ENCODE measurements at regions not wholly inside any gene's neighbourhood (a gene's known extent, or its start where the extent isn't known, plus 50 kb on each side); places are given as distances from the start of the nearest gene placed in this dataset.

DNA sequence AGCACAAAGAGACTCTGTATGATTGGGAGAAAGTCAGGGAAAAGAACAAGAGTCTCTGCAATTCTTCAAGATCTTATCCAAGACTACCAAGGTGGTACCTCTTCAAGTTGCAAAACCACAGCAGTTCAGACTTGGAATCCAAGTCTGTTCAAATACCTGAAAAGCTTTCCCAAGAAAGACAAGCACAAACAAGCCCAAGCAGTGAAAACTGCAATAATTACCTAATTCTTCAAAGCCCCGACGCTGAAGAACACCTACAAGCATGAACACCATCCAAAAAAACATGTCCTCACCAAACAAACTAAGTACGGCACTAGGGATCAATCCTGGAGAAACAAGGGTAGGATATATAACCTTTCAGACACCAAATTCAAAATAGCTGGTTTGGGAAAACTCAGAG, 299.3 kb upstream of the ALCAM start:
- TF ChIP-seq CTCF (IDR thresholded peaks at IDR 0.05; ENCODE audit: low read depth, low read length, missing control alignments) = no peak
- H3K4me3 ChIP-seq (ENCODE audit: low read depth, low read length) = no peak overlapping the region
- DNase-seq (ENCODE audit: low read depth) = no peak

DNA sequence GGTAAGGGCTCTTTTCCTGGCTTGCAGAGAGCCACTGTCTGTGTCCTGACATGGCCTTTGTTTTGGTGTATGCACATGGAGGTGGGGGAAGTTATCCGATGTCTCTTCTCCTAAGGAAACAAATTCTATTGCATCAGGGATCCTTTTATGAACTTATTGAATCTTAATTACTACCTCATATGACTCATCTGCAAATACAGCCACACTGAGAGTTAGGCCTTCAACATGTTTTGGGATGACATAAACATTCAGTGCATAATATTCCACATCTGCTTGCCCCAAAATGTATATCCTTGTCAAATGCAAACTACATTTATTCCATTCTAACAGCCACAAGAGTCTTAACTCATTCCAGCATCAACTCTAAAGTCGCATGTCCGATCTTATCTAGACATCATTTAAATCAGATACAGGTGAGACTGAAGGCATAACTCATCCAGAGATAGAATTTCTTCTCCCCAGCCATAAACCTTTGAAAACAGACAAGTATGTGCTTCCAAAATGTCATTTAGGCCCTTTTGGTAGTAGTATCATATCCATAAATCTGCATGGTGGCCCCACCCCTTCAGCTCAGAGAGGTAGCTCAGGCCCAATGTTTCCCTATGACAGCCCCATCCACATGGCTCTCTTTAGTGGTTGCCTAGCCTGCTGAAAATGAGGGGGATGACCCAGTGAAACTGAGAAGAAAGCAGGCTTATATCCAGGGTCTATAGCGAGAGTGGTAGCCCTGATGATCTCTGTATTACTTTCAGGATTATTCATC, 289.5 kb upstream of the ALCAM start:
- no peak for TF ChIP-seq CTCF (IDR thresholded peaks at IDR 0.05; ENCODE audit: low read depth, low read length, missing control alignments)
- no peak overlapping the region for H3K4me3 ChIP-seq (ENCODE audit: low read depth, low read length)
- no peak for DNase-seq (ENCODE audit: low read depth)

- no peak for TF ChIP-seq CTCF (IDR thresholded peaks at IDR 0.05; ENCODE audit: low read depth, low read length, missing control alignments)
- H3K4me3 ChIP-seq (ENCODE audit: low read depth, low read length) = no peak overlapping the region
- no peak for DNase-seq (ENCODE audit: low read depth)
Observed at GRCh38 chr3:105083945-105084344, 282.8 kb upstream of the ALCAM start.

- DNase-seq (ENCODE audit: low read depth) = no peak
- no peak overlapping the region for H3K4me3 ChIP-seq (ENCODE audit: low read depth, low read length)
- no peak for TF ChIP-seq CTCF (IDR thresholded peaks at IDR 0.05; ENCODE audit: low read depth, low read length, missing control alignments)
Observed at GRCh38 chr3:105085506-105085905, 281.2 kb upstream of the ALCAM start.

- no peak for TF ChIP-seq CTCF (IDR thresholded peaks at IDR 0.05; ENCODE audit: low read depth, low read length, missing control alignments)
- no peak for DNase-seq (ENCODE audit: low read depth)
- no peak overlapping the region for H3K4me3 ChIP-seq (ENCODE audit: low read depth, low read length)
Observed at GRCh38 chr3:105093371-105094252, 273.1 kb upstream of the ALCAM start.

- H3K4me3 ChIP-seq (ENCODE audit: low read depth, low read length) = no peak overlapping the region
- DNase-seq (ENCODE audit: low read depth) = no peak
- TF ChIP-seq CTCF (IDR thresholded peaks at IDR 0.05; ENCODE audit: low read depth, low read length, missing control alignments) = no peak
Observed at GRCh38 chr3:105094588-105094987, 272.1 kb upstream of the ALCAM start.

Data from GM12864 (cell line).